ENCODE measurements at regions not wholly inside any gene's neighbourhood (a gene's known extent, or its start where the extent isn't known, plus 50 kb on each side); places are given as distances from the start of the nearest gene placed in this dataset.

DNA sequence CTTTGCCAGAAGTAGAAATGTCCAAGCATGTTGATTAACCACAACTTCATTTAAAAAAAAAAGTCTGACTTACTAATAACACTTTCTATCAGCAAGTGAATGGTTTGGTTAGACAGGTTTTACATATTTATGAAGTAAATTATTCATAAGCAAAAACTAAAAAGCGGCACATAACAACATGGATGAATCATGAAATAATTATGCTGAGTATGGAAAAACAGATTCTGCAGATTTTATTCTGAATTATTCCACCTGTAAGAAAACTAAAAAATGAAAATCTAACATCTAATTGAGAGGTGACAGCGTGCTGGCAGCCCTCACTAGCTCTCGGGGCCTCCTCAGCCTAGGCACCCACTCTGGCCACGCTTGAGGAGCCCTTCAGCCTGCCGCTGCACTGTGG lies 173.5 kb downstream of the ADAM29 start:
- TF ChIP-seq BHLHE40 (IDR thresholded peaks at IDR 0.05; ENCODE audit: borderline replicate concordance) (no peak), TARDBP (IDR thresholded peaks at IDR 0.05) (no peak), ELF4 (IDR thresholded peaks at IDR 0.05) (no peak), FOXK2 (IDR thresholded peaks at IDR 0.05) (no peak)
